ENCODE measurements at regions not wholly inside any gene's neighbourhood (a gene's known extent, or its start where the extent isn't known, plus 50 kb on each side); places are given as distances from the start of the nearest gene placed in this dataset.
A peak's percentile ranks its signal among the peaks of the same experiment; 100 is the strongest.
"Not testable (repeated sequence)": the region's sequence is repeated elsewhere in the genome, so short reads cannot be mapped to it uniquely, and the experiment has no call there.

GRCh38 chr2:7649461-7650228, 732.4 kb downstream of the RNF144A start:
- intact Hi-C loops (cut with DNase I), result no loop called here
- no peak overlapping the region for H3K4me3 ChIP-seq (replicated peaks in 1 of 3)
- WGBS, 2 donors, result 83 to 89% methylated on average over 6 of the region's 6 CpGs

GRCh38 chr2:7653617-7654016, 736.4 kb downstream of the RNF144A start:
- intact Hi-C loops (cut with DNase I), result no loop called here
- 83 to 90% methylated on average over 2 of the region's 2 CpGs for WGBS, 2 donors
- Histone ChIP-seq H3K27me3 (no peaks in the 10 kb centered on the region), H3K4me1 (no peaks in the 10 kb centered on the region), H3K36me3 (no peaks in the 10 kb centered on the region), H3K27ac (no peak overlapping the region), H3K4me3 (replicated peaks in 1 of 3) (no peak overlapping the region), H3K9me3 (no peaks in the 10 kb centered on the region)
- no peak for TF ChIP-seq POLR2A (IDR thresholded peaks at IDR 0.05)
- TF ChIP-seq CTCF (IDR thresholded peaks at IDR 0.05), result no peak
- DNase-seq, result no peak

More at GRCh38 chr2:7649461-7650228, 732.4 kb downstream of the RNF144A start:
- Histone ChIP-seq H3K36me3 (no peaks in the 10 kb centered on the region), H3K9me3 (no peaks in the 10 kb centered on the region), H3K27ac (no peak overlapping the region), H3K27me3 (no peaks in the 10 kb centered on the region), H3K4me1 (no peaks in the 10 kb centered on the region)
- no peak for DNase-seq
- TF ChIP-seq POLR2A (IDR thresholded peaks at IDR 0.05), result no peak

- Histone ChIP-seq H3K4me1 (peaks cover 0 to 2% of the 10 kb centered on the region in 2 donors), H3K9me3 (no peaks in the 10 kb centered on the region), H3K4me3 (replicated peaks in 1 of 3) (no peak overlapping the region), H3K27me3 (no peaks in the 10 kb centered on the region), H3K27ac (no peak overlapping the region), H3K36me3 (no peaks in the 10 kb centered on the region)
- TF ChIP-seq CTCF (IDR thresholded peaks at IDR 0.05) (no peak), POLR2A (IDR thresholded peaks at IDR 0.05) (no peak)
- intact Hi-C loops (cut with DNase I), result no loop called here
- no peak for DNase-seq
- WGBS, 2 donors, result 100% methylated on average over 2 of the region's 2 CpGs
Measured at GRCh38 chr2:7655629-7656028, 738.4 kb downstream of the RNF144A start.

GRCh38 chr2:7657526-7657925, 740.3 kb downstream of the RNF144A start:
- 97% methylated on average over 2 of the region's 2 CpGs for WGBS, 2 donors
- H3K9me3 ChIP-seq; DNase-seq; H3K27ac ChIP-seq; intact Hi-C loops (cut with DNase I); H3K27me3 ChIP-seq; H3K36me3 ChIP-seq; H3K4me1 ChIP-seq; H3K4me3 ChIP-seq (replicated peaks in 1 of 3): not testable (repeated sequence)

- intact Hi-C loops (cut with DNase I), result no loop called here
- Histone ChIP-seq H3K4me1 (peaks cover 0 to 4% of the 10 kb centered on the region in 2 donors), H3K9me3 (no peaks in the 10 kb centered on the region), H3K36me3 (no peaks in the 10 kb centered on the region), H3K4me3 (replicated peaks in 1 of 3) (no peak overlapping the region), H3K27me3 (no peaks in the 10 kb centered on the region), H3K27ac (no peak overlapping the region)
- 94 to 97% methylated on average over 12 of the region's 12 CpGs for WGBS, 2 donors
- DNase-seq, result no peak
- TF ChIP-seq CTCF (IDR thresholded peaks at IDR 0.05), result no peak
Measured at GRCh38 chr2:7658486-7658885, 741.3 kb downstream of the RNF144A start.

- Histone ChIP-seq H3K4me3 (replicated peaks in 1 of 3) (no peak overlapping the region), H3K27me3 (no peaks in the 10 kb centered on the region), H3K36me3 (no peaks in the 10 kb centered on the region), H3K4me1 (peaks cover 0 to 4% of the 10 kb centered on the region in 2 donors), H3K9me3 (no peaks in the 10 kb centered on the region), H3K27ac (no peak overlapping the region)
- 16 to 30% methylated on average over 2 of the region's 2 CpGs for WGBS, 2 donors
- peak; percentile 73 to 80 for DNase-seq
- peak in 1 of 6 experiments; percentile 6 for TF ChIP-seq CTCF (IDR thresholded peaks at IDR 0.05)
- no peak for TF ChIP-seq POLR2A (IDR thresholded peaks at IDR 0.05)
- intact Hi-C loops (cut with DNase I), result no loop called here
Measured at GRCh38 chr2:7660816-7661215, 743.6 kb downstream of the RNF144A start.
